ENCODE measurements at regions not wholly inside any gene's neighbourhood (a gene's known extent, or its start where the extent isn't known, plus 50 kb on each side); places are given as distances from the start of the nearest gene placed in this dataset.

- H3K9me3 ChIP-seq, result no peaks in the 10 kb centered on the region
- H3K36me3 ChIP-seq, result no peaks in the 10 kb centered on the region
- H3K4me1 ChIP-seq, result peaks cover 0 to 13% (median 0%) of the 10 kb centered on the region in 9 donors
- no peak for DNase-seq
- 81 to 85% methylated on average over 5 of the region's 5 CpGs for WGBS, 2 donors
- no peak overlapping the region for H3K4me3 ChIP-seq
- intact Hi-C loops (cut with DNase I), result loop anchor here in 8 of 10 donors (5.0 to 10.0 kb wide), 8 partner anchors 124 to 744 kb away; no protein-coding TSS in a partner anchor
- no peak overlapping the region for H3K27ac ChIP-seq
- no peaks in the 10 kb centered on the region for H3K27me3 ChIP-seq
- no peak for ATAC-seq
- no peak for TF ChIP-seq CTCF (IDR thresholded peaks at IDR 0.05)
These were observed 285.8 kb downstream of the COG6 start for GRCh38 chr13:39941236-39941635.

- DNase-seq (no peak), ATAC-seq (peak in 4 of 8 donors; percentile 31 to 63 (median 50))
- H3K4me1 ChIP-seq, result peaks cover 0 to 13% (median 0%) of the 10 kb centered on the region in 9 donors
- H3K4me3 ChIP-seq, result no peak overlapping the region
- TF ChIP-seq CTCF (IDR thresholded peaks at IDR 0.05), result no peak
- intact Hi-C loops (cut with DNase I), result loop anchor here in 8 of 10 donors (5.0 to 10.0 kb wide), 8 partner anchors 123 to 743 kb away; no protein-coding TSS in a partner anchor
- no peaks in the 10 kb centered on the region for H3K36me3 ChIP-seq
- no peaks in the 10 kb centered on the region for H3K9me3 ChIP-seq
- WGBS, 2 donors, result 70 to 76% methylated on average over 8 of the region's 8 CpGs
- no peaks in the 10 kb centered on the region for H3K27me3 ChIP-seq
- H3K27ac ChIP-seq, result peak overlapping the region in 2 of 10 donors; percentile 8 to 12
These were observed 286.6 kb downstream of the COG6 start for GRCh38 chr13:39941911-39942551.

GRCh38 chr13:39942552-39943273 is 287.3 kb downstream of the COG6 start:
- TF ChIP-seq CTCF (IDR thresholded peaks at IDR 0.05), result peak; percentile 78 to 98 (median 88)
- intact Hi-C loops (cut with DNase I), result loop anchor here in 8 of 10 donors (5.0 to 10.0 kb wide), 8 partner anchors 122 to 742 kb away; no protein-coding TSS in a partner anchor
- DNase-seq (peak; percentile 61 to 62), ATAC-seq (peak; percentile 86 to 93 (median 90))
- Histone ChIP-seq H3K4me1 (peaks cover 0 to 13% (median 0%) of the 10 kb centered on the region in 9 donors), H3K4me3 (no peak overlapping the region), H3K27ac (peak overlapping the region in 2 of 10 donors; percentile 8 to 12), H3K27me3 (no peaks in the 10 kb centered on the region), H3K36me3 (no peaks in the 10 kb centered on the region), H3K9me3 (no peaks in the 10 kb centered on the region)
- 45 to 52% methylated on average over 12 of the region's 12 CpGs for WGBS, 2 donors

- TF ChIP-seq CTCF (IDR thresholded peaks at IDR 0.05), result no peak
- Histone ChIP-seq H3K4me1 (peaks cover 0 to 13% (median 0%) of the 10 kb centered on the region in 9 donors), H3K27ac (no peak overlapping the region), H3K4me3 (no peak overlapping the region), H3K9me3 (no peaks in the 10 kb centered on the region), H3K36me3 (no peaks in the 10 kb centered on the region), H3K27me3 (no peaks in the 10 kb centered on the region)
- ATAC-seq (no peak), DNase-seq (no peak)
- intact Hi-C loops (cut with DNase I), result loop anchor here in 8 of 10 donors (5.0 to 10.0 kb wide), 8 partner anchors 121 to 741 kb away; no protein-coding TSS in a partner anchor
- WGBS, 2 donors, result 60 to 68% methylated on average over 6 of the region's 6 CpGs
These were observed 288.2 kb downstream of the COG6 start for GRCh38 chr13:39943711-39944110.

All from heart right ventricle (tissue), 16 donors.